ENCODE measurements at regions not wholly inside any gene's neighbourhood (a gene's known extent, or its start where the extent isn't known, plus 50 kb on each side); places are given as distances from the start of the nearest gene placed in this dataset.

DNA sequence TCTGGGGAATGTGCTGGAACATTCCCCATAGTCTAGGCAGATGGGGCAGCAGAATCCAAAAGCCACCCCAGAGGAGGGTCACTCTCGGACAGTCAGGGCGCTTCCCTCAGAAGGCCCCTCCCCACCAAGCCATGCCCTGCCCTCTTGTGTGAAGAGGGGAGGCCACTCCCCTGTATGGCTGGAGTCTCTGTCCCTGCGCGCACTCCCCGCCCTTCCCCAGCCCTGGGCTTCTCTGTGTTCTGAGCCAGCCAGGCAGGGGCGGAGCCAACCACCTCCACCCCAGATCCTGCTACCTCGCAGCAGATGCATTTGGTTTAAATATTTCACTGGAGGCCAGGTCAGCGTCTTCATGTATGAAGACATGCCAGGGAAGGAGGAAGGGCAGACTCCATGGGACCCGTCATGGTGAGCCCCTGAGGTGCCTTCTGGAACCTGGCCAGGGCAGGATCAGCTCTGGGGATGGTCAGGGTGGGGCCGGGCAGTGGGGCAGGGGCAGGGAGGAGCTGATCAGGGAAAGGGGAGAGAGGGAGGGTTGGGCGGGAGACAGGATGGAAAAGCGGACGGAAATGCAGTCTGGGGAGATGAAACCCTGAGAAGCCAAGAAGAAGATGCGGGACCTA is 107.3 kb downstream of the ADRA2C start:
- no peak; the same call in 2 of the 3 replicates for ATAC-seq
- no peak for TF ChIP-seq ESRRG (CRISPR knock-in tag; IDR thresholded peaks at IDR 0.05)
- no peak for TF ChIP-seq RARB (CRISPR knock-in tag; IDR thresholded peaks at IDR 0.05)
- no peak for TF ChIP-seq TOX (CRISPR knock-in tag; IDR thresholded peaks at IDR 0.05; ENCODE audit: borderline replicate concordance)
- no peak for TF ChIP-seq GLIS3 (CRISPR knock-in tag; IDR thresholded peaks at IDR 0.05)
- TF ChIP-seq ZNF70 (CRISPR knock-in tag; IDR thresholded peaks at IDR 0.05) = no peak
- TF ChIP-seq SNAI2 (CRISPR knock-in tag; IDR thresholded peaks at IDR 0.05) = no peak
- no peak for TF ChIP-seq PPARA (CRISPR knock-in tag; IDR thresholded peaks at IDR 0.05; ENCODE audit: borderline replicate concordance)
- TF ChIP-seq ZNF8 (CRISPR knock-in tag; IDR thresholded peaks at IDR 0.05) = no peak
- TF ChIP-seq CSDC2 (CRISPR knock-in tag; IDR thresholded peaks at IDR 0.05) = no peak
- TF ChIP-seq, protein P1, sequence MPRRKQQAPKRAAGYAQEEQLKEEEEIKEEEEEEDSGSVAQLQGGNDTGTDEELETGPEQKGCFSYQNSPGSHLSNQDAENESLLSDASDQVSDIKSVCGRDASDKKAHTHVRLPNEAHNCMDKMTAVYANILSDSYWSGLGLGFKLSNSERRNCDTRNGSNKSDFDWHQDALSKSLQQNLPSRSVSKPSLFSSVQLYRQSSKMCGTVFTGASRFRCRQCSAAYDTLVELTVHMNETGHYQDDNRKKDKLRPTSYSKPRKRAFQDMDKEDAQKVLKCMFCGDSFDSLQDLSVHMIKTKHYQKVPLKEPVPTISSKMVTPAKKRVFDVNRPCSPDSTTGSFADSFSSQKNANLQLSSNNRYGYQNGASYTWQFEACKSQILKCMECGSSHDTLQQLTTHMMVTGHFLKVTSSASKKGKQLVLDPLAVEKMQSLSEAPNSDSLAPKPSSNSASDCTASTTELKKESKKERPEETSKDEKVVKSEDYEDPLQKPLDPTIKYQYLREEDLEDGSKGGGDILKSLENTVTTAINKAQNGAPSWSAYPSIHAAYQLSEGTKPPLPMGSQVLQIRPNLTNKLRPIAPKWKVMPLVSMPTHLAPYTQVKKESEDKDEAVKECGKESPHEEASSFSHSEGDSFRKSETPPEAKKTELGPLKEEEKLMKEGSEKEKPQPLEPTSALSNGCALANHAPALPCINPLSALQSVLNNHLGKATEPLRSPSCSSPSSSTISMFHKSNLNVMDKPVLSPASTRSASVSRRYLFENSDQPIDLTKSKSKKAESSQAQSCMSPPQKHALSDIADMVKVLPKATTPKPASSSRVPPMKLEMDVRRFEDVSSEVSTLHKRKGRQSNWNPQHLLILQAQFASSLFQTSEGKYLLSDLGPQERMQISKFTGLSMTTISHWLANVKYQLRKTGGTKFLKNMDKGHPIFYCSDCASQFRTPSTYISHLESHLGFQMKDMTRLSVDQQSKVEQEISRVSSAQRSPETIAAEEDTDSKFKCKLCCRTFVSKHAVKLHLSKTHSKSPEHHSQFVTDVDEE (CRISPR knock-in tag; IDR thresholded peaks at IDR 0.05) = no peak
- no peak for TF ChIP-seq TCF4 (CRISPR knock-in tag; IDR thresholded peaks at IDR 0.05; ENCODE audit: borderline replicate concordance)
- TF ChIP-seq OSR1 (CRISPR knock-in tag; IDR thresholded peaks at IDR 0.05) = no peak
- TF ChIP-seq, protein P2, sequence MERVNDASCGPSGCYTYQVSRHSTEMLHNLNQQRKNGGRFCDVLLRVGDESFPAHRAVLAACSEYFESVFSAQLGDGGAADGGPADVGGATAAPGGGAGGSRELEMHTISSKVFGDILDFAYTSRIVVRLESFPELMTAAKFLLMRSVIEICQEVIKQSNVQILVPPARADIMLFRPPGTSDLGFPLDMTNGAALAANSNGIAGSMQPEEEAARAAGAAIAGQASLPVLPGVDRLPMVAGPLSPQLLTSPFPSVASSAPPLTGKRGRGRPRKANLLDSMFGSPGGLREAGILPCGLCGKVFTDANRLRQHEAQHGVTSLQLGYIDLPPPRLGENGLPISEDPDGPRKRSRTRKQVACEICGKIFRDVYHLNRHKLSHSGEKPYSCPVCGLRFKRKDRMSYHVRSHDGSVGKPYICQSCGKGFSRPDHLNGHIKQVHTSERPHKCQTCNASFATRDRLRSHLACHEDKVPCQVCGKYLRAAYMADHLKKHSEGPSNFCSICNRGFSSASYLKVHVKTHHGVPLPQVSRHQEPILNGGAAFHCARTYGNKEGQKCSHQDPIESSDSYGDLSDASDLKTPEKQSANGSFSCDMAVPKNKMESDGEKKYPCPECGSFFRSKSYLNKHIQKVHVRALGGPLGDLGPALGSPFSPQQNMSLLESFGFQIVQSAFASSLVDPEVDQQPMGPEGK (CRISPR knock-in tag; IDR thresholded peaks at IDR 0.05; ENCODE audit: borderline replicate concordance) = no peak
- TF ChIP-seq ZFP30 (CRISPR knock-in tag; IDR thresholded peaks at IDR 0.05) = no peak
- TF ChIP-seq ISL1 (CRISPR knock-in tag; IDR thresholded peaks at IDR 0.05) = no peak
- TF ChIP-seq ZFP3 (CRISPR knock-in tag; IDR thresholded peaks at IDR 0.05) = no peak
- no peak for TF ChIP-seq BACH2 (CRISPR knock-in tag; IDR thresholded peaks at IDR 0.05; ENCODE audit: borderline replicate concordance)
- TF ChIP-seq, protein P3, sequence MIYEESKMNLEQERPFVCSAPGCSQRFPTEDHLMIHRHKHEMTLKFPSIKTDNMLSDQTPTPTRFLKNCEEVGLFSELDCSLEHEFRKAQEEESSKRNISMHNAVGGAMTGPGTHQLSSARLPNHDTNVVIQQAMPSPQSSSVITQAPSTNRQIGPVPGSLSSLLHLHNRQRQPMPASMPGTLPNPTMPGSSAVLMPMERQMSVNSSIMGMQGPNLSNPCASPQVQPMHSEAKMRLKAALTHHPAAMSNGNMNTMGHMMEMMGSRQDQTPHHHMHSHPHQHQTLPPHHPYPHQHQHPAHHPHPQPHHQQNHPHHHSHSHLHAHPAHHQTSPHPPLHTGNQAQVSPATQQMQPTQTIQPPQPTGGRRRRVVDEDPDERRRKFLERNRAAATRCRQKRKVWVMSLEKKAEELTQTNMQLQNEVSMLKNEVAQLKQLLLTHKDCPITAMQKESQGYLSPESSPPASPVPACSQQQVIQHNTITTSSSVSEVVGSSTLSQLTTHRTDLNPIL (CRISPR knock-in tag; IDR thresholded peaks at IDR 0.05; ENCODE audit: low read depth) = no peak
- TF ChIP-seq ZNF565 (CRISPR knock-in tag; conservative IDR thresholded peaks at IDR 0.05; ENCODE audit: low read depth) = no peak
- TF ChIP-seq ARNTL (CRISPR knock-in tag; IDR thresholded peaks at IDR 0.05; ENCODE audit: borderline replicate concordance, low read depth) = no peak

DNA sequence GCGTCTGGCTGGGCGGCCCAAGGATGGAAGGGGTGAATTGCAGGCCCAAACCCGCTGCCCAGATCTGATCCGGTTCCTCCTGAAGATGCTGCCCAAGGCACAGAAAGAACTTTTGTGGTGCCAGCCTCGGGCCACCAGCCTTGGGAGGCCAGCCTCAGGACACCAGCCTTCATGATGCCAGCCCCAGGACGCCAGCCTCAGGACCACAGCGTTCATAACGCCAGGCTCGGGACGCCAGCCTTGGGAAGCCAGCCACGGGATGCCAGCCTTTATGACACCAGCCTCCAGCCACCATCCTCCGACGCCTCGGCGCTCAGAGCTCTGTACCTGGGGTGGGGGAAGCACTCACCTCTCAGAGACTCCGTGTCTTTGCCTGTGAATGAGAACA is 107.8 kb downstream of the ADRA2C start:
- no peak for TF ChIP-seq ESRRG (CRISPR knock-in tag; IDR thresholded peaks at IDR 0.05)
- no peak for TF ChIP-seq ISL1 (CRISPR knock-in tag; IDR thresholded peaks at IDR 0.05)
- TF ChIP-seq, protein P4, sequence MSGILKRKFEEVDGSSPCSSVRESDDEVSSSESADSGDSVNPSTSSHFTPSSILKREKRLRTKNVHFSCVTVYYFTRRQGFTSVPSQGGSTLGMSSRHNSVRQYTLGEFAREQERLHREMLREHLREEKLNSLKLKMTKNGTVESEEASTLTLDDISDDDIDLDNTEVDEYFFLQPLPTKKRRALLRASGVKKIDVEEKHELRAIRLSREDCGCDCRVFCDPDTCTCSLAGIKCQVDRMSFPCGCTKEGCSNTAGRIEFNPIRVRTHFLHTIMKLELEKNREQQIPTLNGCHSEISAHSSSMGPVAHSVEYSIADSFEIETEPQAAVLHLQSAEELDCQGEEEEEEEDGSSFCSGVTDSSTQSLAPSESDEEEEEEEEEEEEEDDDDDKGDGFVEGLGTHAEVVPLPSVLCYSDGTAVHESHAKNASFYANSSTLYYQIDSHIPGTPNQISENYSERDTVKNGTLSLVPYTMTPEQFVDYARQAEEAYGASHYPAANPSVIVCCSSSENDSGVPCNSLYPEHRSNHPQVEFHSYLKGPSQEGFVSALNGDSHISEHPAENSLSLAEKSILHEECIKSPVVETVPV (CRISPR knock-in tag; IDR thresholded peaks at IDR 0.05) = no peak
- no peak for TF ChIP-seq RARB (CRISPR knock-in tag; IDR thresholded peaks at IDR 0.05)
- TF ChIP-seq, protein P5, sequence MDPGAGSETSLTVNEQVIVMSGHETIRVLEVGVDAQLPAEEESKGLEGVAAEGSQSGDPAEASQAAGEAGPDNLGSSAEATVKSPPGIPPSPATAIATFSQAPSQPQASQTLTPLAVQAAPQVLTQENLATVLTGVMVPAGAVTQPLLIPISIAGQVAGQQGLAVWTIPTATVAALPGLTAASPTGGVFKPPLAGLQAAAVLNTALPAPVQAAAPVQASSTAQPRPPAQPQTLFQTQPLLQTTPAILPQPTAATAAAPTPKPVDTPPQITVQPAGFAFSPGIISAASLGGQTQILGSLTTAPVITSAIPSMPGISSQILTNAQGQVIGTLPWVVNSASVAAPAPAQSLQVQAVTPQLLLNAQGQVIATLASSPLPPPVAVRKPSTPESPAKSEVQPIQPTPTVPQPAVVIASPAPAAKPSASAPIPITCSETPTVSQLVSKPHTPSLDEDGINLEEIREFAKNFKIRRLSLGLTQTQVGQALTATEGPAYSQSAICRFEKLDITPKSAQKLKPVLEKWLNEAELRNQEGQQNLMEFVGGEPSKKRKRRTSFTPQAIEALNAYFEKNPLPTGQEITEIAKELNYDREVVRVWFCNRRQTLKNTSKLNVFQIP (CRISPR knock-in tag; IDR thresholded peaks at IDR 0.05; ENCODE audit: borderline replicate concordance, low read depth) = no peak
- TF ChIP-seq, protein P1 (CRISPR knock-in tag; IDR thresholded peaks at IDR 0.05) = no peak
- TF ChIP-seq ARNTL (CRISPR knock-in tag; IDR thresholded peaks at IDR 0.05; ENCODE audit: borderline replicate concordance, low read depth) = no peak
- TF ChIP-seq BACH2 (CRISPR knock-in tag; IDR thresholded peaks at IDR 0.05; ENCODE audit: borderline replicate concordance) = no peak
- no peak for TF ChIP-seq TOX (CRISPR knock-in tag; IDR thresholded peaks at IDR 0.05; ENCODE audit: borderline replicate concordance)
- TF ChIP-seq ZFP30 (CRISPR knock-in tag; IDR thresholded peaks at IDR 0.05) = no peak
- no peak for TF ChIP-seq PPARA (CRISPR knock-in tag; IDR thresholded peaks at IDR 0.05; ENCODE audit: borderline replicate concordance)
- no peak for TF ChIP-seq OSR1 (CRISPR knock-in tag; IDR thresholded peaks at IDR 0.05)
- no peak for TF ChIP-seq SNAI2 (CRISPR knock-in tag; IDR thresholded peaks at IDR 0.05)
- no peak for TF ChIP-seq CSDC2 (CRISPR knock-in tag; IDR thresholded peaks at IDR 0.05)
- no peak for TF ChIP-seq ZFP3 (CRISPR knock-in tag; IDR thresholded peaks at IDR 0.05)
- TF ChIP-seq ZNF565 (CRISPR knock-in tag; conservative IDR thresholded peaks at IDR 0.05; ENCODE audit: low read depth) = no peak
- TF ChIP-seq ZNF70 (CRISPR knock-in tag; IDR thresholded peaks at IDR 0.05) = no peak
- no peak for TF ChIP-seq TCF4 (CRISPR knock-in tag; IDR thresholded peaks at IDR 0.05; ENCODE audit: borderline replicate concordance)
- no peak for TF ChIP-seq GLIS3 (CRISPR knock-in tag; IDR thresholded peaks at IDR 0.05)
- no peak for ATAC-seq
